NCI-H2227 (cell line): ENCODE measurements at regions not wholly inside any gene's neighbourhood (a gene's known extent, or its start where the extent isn't known, plus 50 kb on each side); places are given as distances from the start of the nearest gene placed in this dataset.
A peak's percentile ranks its signal among the peaks of the same experiment; 100 is the strongest.

Source experiments
- DNase-seq: peaks from one replicate; lab custom pipeline; 2025; ENCODE audit not compliant: unreplicated experiment; lab: John Stamatoyannopoulos, UW

GRCh38 chr17:65368341-65368740, 193.1 kb downstream of the AXIN2 start:
- DNase-seq: no peak

DNA sequence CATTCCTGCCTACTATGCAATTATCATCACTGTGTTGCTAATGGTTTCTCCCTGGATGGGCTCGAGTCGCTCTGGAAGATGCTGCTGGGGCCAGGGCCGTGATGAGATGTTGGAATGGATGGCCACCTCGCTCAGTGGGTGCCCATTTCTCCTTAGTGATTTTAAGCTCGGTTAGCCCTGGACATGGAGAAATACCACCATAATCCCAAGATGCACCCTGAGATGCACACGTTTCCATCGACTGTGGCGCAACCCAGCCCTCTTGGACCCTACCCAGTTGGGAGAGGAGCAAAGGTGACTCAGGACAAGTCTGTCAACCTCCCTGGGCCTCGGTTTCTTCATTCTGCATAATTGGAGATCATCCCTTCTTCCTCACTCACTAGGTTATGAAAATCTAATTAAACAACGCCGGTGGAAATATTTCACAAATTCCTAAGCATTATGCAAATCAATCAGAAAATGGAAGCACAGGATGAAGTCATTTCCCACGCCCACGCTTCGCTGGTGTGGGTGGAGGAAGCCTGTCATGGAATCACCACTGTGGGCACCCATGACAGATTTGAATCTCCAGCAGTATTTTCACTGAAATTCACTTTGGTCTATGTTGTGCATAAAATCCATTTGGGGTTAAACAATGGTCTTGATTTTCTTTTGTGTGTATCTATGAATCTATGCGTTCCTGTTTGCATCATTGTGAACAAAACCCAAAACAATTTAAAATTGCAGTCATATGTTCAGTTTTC, 195.2 kb downstream of the AXIN2 start:
- no peak for DNase-seq

DNA sequence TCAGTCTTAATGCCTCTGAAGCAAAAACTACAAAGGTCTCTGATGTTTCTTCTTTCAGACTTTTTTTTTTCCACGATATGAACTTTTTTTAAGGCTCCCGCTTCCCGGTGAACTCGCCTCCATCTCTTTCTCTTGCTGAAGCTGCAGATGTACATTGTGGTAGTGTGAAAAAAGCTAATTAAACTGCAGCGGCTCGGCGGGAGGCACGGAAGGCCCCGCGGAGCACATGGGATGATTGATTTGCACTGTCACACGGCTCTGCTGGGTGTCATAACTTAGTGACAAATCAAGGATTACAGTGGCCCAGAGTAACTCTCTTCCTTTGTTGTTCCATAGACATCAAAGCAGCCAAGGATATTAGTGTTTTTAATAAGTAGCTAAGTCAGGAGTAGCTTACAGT, 196.3 kb downstream of the AXIN2 start:
- peak; percentile 28 for DNase-seq

- no peak for DNase-seq
These were observed 197.0 kb downstream of the AXIN2 start for GRCh38 chr17:65364438-65364837.

- DNase-seq: no peak
These were observed 198.6 kb downstream of the AXIN2 start for GRCh38 chr17:65362826-65363225.

- no peak for DNase-seq
These were observed 200.4 kb downstream of the AXIN2 start for GRCh38 chr17:65360961-65361552.

GRCh38 chr17:65359016-65359415, 202.4 kb downstream of the AXIN2 start:
- no peak for DNase-seq

- DNase-seq: no peak
These were observed 204.9 kb downstream of the AXIN2 start for GRCh38 chr17:65356536-65356935.

- no peak for DNase-seq
These were observed 206.2 kb downstream of the AXIN2 start for GRCh38 chr17:65355246-65355645.

DNA sequence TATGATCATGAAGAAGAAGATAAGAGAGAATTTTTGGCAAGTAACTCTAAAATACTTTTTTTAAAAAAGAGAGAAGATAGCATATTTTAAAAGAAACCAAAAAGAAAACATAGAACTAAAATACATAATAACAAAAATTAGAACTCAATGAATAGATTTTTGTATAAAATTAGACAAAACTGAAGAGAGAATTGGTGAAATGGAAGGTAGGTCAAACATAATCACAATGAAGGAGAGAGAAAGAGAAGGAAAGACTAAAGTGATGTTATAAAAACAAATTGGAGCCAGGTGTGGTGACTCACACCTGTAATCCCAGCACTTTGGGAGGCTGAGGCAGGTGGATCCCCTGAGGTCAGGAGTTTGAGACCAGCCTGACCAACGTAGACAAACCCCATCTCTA, 211.5 kb downstream of the AXIN2 start:
- no peak for DNase-seq

DNA sequence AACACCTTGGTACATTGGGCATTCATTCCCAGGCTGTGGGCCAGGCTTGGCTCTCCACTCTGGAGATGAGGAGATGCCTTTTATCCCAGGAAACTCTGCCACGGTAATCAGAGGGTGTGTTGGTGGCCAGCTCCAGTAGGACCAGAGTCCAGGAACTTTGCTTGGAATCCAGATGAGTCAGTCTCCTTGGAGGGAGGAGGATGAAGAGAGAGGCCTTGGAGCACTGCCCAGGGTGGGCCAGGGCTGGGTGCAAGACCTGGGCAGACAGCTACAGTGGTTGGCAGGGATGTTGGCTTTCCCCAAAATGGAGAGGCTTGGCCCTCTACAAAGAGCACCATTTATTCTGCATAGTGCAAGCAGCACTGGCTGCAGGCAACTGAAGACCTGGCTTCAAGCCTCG, 209.0 kb downstream of the RGS9 start:
- no peak for DNase-seq

- DNase-seq: no peak
These were observed 208.3 kb downstream of the RGS9 start for GRCh38 chr17:65345261-65346005.

DNA sequence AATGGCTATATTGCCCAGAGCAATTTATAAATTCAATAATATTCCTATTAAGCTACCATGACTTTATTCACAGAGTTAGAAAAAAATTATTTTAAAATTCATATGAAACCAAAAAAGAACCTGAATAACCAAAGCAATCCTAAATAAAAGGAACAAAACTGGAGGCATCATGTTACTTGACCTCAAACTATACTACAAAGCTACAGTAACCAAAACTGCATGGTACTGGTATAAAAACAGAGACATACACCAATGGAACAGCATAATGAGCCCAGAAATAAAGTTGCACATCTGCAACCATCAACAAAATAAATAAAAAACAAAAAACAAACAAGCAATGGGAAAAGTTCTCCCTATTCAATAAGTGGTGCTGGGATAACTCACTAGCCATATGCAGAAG, 203.2 kb downstream of the RGS9 start:
- DNase-seq: no peak

DNA sequence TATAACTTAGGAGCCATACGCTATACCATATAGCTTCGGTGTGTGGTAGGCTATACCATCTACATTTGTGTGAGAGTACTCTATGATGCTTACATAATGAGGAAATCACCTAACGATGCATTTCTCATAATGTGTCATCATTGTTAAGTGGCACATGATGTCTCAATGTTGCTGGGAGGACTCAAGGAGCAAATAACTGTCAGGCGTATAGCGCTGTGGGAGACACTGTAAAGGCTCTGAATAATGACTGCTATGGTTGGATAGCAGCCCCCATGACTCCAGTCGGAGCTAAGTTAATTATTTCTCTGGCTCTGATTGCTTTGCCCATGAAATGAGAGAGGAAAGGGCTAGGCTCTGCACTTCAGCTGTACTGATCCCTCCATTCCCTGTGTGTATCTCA, 197.2 kb downstream of the RGS9 start:
- no peak for DNase-seq

GRCh38 chr17:65332779-65333178, 195.6 kb downstream of the RGS9 start:
- DNase-seq: no peak

DNA sequence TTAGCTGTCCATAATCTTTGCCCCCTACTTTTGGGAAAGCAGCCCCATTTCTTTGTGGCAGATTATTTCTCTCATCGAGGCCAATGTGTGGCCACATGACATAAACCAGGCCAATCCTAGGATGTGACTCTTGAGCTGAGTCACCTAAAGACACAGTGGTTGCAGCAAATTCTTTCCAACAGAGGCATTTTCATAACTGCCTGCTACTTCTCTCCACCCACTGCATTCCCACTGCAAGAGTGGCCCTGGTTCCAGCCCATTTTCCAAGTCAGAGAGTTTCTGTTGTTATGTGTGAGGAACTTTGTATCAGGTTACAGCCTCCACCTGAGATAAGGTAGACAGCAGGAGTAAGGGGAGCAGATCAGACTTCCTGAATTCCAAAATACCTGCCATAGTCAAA, 195.2 kb downstream of the RGS9 start:
- DNase-seq: no peak

- DNase-seq: no peak
These were observed 191.4 kb downstream of the RGS9 start for GRCh38 chr17:65328567-65328966.

GRCh38 chr17:65324611-65325342, 187.6 kb downstream of the RGS9 start:
- no peak for DNase-seq

DNA sequence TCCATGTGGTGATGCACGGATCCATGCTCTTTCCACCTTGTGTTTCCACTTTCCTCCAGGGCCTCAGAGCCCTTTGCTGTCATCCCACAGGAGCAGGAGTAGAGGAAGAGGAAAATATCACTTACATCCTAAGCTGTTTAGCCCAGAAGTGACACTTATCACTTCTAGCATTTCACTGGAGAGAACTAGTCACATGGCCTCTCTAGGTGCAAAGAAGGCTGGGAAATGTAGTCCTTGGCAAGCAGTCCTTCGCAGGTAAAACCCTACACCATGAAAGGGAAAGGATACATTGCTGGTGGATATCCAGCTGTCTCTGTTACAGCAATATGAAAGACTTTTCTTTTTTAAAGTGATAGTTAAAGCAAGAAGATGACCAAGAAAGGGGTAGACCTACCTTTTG, 185.9 kb downstream of the RGS9 start:
- DNase-seq: no peak

GRCh38 chr17:65320820-65321219, 183.7 kb downstream of the RGS9 start:
- no peak for DNase-seq

GRCh38 chr17:65314212-65314611, 177.0 kb downstream of the RGS9 start:
- DNase-seq: no peak
